Epithelial cell of proximal tubule (primary cell): ENCODE measurements at regions not wholly inside any gene's neighbourhood (a gene's known extent, or its start where the extent isn't known, plus 50 kb on each side); places are given as distances from the start of the nearest gene placed in this dataset.

Source experiments
- DNase-seq: peaks from one replicate; pipeline ENCODE4 v3.0.0-alpha.2; 2011; ENCODE audit warnings: low read depth
- H3K4me3 ChIP-seq: 2 replicates; pipeline ENCODE4 v1.5.1; 2011; ENCODE audit warnings: low read depth, mild to moderate bottlenecking, low read length
- TF ChIP-seq, protein P1 (sequence below): conservative IDR thresholded peaks from 2 replicates; pipeline ENCODE4 v1.5.1; 2012; ENCODE audit warnings: low read depth, mild to moderate bottlenecking, low read length

DNA sequence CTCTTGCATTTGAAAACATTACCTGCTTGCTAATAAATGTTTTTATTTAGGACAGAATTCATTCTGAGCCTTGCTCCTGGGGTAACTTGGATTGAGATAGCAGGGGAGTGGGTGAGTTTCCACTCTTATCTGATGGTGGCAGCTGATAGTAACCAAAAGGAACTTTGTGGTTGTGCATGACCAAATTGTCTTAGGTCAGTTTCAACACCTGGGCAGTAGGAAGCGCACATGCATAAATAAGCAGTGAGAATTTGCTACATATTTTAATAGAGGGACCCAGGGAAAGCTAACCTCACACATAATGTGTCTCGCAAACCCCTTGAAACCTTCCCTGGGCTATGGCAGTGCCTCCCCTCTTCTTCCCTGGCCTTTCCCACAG is 65.4 kb upstream of the XCR1 start:
- H3K4me3 ChIP-seq = no peak overlapping the region
- TF ChIP-seq, protein P1, sequence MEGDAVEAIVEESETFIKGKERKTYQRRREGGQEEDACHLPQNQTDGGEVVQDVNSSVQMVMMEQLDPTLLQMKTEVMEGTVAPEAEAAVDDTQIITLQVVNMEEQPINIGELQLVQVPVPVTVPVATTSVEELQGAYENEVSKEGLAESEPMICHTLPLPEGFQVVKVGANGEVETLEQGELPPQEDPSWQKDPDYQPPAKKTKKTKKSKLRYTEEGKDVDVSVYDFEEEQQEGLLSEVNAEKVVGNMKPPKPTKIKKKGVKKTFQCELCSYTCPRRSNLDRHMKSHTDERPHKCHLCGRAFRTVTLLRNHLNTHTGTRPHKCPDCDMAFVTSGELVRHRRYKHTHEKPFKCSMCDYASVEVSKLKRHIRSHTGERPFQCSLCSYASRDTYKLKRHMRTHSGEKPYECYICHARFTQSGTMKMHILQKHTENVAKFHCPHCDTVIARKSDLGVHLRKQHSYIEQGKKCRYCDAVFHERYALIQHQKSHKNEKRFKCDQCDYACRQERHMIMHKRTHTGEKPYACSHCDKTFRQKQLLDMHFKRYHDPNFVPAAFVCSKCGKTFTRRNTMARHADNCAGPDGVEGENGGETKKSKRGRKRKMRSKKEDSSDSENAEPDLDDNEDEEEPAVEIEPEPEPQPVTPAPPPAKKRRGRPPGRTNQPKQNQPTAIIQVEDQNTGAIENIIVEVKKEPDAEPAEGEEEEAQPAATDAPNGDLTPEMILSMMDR = no peak
- DNase-seq = no peak

DNA sequence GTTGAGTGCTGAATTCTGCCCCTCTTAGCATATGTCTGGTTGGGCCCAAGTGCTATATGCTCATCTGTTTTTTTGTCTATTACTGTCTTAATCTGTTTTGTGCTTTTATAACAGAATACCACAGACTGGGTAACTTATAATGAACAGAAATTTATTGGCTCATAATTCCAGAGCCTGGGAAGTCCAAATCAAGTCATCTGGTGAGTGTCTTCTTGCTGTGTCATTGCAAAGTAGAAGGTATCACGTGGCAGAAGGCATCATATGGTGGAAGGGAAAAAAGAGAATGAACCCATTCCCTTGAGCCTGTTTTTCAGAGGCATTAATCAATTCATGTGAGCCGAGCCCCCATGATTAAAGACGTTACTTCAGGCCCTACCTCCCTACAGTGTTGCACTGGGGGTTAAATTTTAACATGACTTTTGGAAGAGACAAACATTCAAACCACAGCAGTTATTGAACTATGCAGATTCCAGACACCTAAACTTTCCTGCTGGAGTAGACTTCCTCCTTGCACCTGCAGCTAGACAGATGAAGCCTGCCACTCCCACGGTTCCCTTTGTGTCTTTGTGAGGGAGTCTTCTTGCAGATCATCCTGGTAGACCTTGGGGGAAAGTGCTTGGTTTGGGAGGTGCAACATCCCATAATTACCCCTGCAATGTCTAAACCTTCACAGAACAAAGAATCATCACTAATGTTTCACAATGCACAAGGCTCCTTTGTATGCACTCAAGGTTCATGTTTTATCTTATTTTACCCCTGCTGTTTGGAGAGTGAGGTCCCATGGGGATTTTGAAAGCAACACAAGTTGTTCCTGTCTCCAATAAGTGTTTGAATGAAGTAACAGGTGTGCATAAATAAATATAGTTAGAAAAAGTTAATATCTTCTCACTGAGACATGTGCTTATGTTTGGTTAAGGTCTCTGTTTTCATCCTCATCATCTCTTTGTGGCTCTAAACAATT is 64.7 kb upstream of the XCR1 start:
- DNase-seq = no peak
- TF ChIP-seq, protein P1 = no peak
- H3K4me3 ChIP-seq = no peak overlapping the region

DNA sequence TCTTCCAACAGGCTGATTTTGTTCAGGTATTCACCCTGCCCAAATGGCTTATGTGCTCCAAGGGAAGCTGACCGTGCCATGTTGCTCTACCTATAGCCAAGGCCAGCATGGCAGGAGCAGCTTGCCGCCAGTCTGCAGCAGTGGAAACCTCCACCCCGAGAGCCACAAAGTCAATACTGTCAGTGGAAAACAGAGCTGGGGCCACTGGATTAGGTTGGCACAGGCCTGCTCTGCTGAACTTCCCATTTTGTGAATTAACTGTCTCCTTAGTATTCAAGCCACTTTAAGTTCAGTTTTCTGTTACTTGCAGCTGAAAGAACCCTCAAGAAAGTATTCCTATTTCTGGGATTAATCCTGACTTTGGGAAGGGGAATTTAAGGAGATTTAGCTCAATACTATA is 63.8 kb upstream of the XCR1 start:
- DNase-seq = no peak
- H3K4me3 ChIP-seq = no peak overlapping the region
- TF ChIP-seq, protein P1 = no peak

DNA sequence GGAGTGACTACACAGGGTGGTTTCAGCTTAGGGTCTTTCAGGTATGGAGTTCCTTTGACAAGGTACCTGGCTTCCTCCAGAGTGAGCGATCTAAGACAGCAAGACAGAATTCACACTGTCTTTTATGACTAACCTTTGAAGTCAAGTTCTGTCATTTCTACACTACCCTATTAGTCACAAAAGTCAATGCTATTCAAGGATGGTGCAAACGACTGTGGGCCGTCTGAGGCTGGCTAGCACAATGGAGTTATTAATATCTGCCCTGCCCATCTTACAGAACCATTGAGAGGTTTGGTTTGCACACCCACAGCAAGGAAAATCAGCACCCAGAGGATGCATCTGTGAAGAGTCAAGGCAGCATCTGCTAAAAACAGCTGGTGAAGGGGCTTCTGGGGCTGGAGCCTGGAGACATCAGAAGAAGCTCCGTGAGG is 62.9 kb upstream of the XCR1 start:
- TF ChIP-seq, protein P1 = no peak
- no peak overlapping the region for H3K4me3 ChIP-seq
- no peak for DNase-seq

GRCh38 chr3:46089237-46090011 is 62.1 kb upstream of the XCR1 start:
- DNase-seq = peak; percentile 98
- TF ChIP-seq, protein P1 = no peak
- no peak overlapping the region for H3K4me3 ChIP-seq

DNA sequence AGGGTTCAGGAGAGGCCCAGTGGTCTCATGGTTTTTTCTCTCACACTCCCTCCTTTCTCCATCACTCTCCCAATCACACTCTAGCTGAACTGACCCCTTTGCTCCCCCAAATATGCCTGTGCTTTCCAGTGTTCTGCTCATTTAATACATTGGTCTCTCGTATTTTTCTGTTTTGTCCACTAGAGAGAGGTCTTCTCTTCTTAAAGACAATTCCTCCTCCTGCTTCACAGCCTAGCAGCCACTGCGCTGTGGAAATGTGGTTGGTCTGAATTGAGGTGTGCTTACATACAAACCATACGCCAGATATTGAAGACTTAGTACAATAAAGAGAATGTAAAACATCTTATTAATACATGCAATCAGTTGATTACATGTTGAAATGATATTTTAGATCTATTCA is 60.6 kb upstream of the XCR1 start:
- no peak for DNase-seq
- no peak overlapping the region for H3K4me3 ChIP-seq
- TF ChIP-seq, protein P1 = peak; percentile 50
